Type B pancreatic cell (in vitro differentiated cells): ENCODE measurements at regions not wholly inside any gene's neighbourhood (a gene's known extent, or its start where the extent isn't known, plus 50 kb on each side); places are given as distances from the start of the nearest gene placed in this dataset.

Experiments used
- DNase-seq: peaks from one replicate; pipeline ENCODE4 v3.0.0; 2021; ENCODE audit warnings: mixed read lengths; ENCODE audit not compliant: unreplicated experiment; ENCODE audit errors: extremely low spot score
- H3K27ac Mint-ChIP-seq: 2 replicates; pipeline ENCODE4 v1.8.0; 2021; ENCODE audit warnings: mild to moderate bottlenecking, mixed read lengths
- H3K27me3 Mint-ChIP-seq: 2 replicates; pipeline ENCODE4 v1.8.0; 2021; ENCODE audit warnings: mixed read lengths
- H3K36me3 Mint-ChIP-seq: 2 replicates; pipeline ENCODE4 v1.8.0; 2021; ENCODE audit warnings: mixed read lengths
- H3K4me1 Mint-ChIP-seq: one replicate; pipeline ENCODE4 v1.8.0; 2021; ENCODE audit warnings: mixed read lengths; ENCODE audit not compliant: unreplicated experiment
- H3K4me3 Mint-ChIP-seq: 2 replicates; pipeline ENCODE4 v1.8.0; 2021; ENCODE audit warnings: mild to moderate bottlenecking, mixed read lengths
- H3K9me3 Mint-ChIP-seq: 2 replicates; pipeline ENCODE4 v1.8.0; 2021; ENCODE audit warnings: mixed read lengths
- TF ChIP-seq, protein P1 (sequence below): fragments of 200-600 bp; sonication (generic); conservative IDR thresholded peaks from 2 replicates; pipeline ENCODE4 v1.5.0; 2021; ENCODE audit warnings: antibody characterized with exemption, mild to moderate bottlenecking

DNA sequence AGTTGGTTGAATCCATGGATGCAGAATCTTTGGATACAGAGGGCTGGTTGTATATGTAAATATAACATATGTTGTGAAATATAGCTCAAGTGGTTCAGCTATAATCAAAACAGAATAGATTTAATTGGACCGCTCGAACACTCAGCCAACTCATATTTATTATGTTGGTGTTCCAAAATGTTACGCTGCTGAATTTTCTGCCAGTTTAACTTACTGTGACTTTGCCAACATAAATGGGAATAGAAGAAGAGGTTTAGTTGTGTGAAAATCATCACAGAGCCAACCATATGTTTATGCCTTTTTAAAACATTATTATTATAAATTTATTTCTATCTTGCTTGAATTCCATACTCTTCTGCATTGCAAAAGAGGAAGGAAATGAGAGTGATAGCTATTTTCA is 178.2 kb upstream of the FBXL7 start:
- Mint-ChIP-seq H3K4me1 (peaks cover 6% of the 10 kb centered on the region), H3K27me3 (no peaks in the 10 kb centered on the region), H3K36me3 (no peaks in the 10 kb centered on the region), H3K27ac (no peak overlapping the region), H3K9me3 (no peaks in the 10 kb centered on the region), H3K4me3 (no peak overlapping the region)
- TF ChIP-seq, protein P1, sequence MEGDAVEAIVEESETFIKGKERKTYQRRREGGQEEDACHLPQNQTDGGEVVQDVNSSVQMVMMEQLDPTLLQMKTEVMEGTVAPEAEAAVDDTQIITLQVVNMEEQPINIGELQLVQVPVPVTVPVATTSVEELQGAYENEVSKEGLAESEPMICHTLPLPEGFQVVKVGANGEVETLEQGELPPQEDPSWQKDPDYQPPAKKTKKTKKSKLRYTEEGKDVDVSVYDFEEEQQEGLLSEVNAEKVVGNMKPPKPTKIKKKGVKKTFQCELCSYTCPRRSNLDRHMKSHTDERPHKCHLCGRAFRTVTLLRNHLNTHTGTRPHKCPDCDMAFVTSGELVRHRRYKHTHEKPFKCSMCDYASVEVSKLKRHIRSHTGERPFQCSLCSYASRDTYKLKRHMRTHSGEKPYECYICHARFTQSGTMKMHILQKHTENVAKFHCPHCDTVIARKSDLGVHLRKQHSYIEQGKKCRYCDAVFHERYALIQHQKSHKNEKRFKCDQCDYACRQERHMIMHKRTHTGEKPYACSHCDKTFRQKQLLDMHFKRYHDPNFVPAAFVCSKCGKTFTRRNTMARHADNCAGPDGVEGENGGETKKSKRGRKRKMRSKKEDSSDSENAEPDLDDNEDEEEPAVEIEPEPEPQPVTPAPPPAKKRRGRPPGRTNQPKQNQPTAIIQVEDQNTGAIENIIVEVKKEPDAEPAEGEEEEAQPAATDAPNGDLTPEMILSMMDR, result no peak
- DNase-seq, result no peak

DNA sequence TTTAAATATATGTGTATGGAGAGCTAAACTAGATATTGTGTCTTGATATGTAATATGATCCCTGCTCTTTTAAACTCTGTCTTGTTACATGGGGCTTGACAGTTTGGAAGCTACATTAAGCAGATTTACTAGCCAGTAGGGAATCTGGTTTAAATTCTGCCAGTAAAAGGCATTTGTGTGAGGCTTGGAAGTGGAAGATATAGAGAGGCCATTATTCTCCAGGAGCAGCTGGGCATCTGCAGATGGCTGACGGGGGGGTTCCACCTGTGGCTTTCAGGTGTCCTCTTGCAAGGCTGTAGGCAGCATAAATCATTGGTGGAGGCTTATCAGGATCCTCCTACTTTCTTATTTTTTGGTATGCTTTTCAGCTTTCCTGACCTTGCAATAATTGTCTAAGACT is 179.1 kb upstream of the FBXL7 start:
- TF ChIP-seq, protein P1, result no peak
- no peak overlapping the region for H3K4me3 Mint-ChIP-seq
- no peaks in the 10 kb centered on the region for H3K27me3 Mint-ChIP-seq
- H3K9me3 Mint-ChIP-seq, result no peaks in the 10 kb centered on the region
- H3K4me1 Mint-ChIP-seq, result peaks cover 6% of the 10 kb centered on the region
- H3K27ac Mint-ChIP-seq, result no peak overlapping the region
- DNase-seq, result no peak
- H3K36me3 Mint-ChIP-seq, result no peaks in the 10 kb centered on the region

DNA sequence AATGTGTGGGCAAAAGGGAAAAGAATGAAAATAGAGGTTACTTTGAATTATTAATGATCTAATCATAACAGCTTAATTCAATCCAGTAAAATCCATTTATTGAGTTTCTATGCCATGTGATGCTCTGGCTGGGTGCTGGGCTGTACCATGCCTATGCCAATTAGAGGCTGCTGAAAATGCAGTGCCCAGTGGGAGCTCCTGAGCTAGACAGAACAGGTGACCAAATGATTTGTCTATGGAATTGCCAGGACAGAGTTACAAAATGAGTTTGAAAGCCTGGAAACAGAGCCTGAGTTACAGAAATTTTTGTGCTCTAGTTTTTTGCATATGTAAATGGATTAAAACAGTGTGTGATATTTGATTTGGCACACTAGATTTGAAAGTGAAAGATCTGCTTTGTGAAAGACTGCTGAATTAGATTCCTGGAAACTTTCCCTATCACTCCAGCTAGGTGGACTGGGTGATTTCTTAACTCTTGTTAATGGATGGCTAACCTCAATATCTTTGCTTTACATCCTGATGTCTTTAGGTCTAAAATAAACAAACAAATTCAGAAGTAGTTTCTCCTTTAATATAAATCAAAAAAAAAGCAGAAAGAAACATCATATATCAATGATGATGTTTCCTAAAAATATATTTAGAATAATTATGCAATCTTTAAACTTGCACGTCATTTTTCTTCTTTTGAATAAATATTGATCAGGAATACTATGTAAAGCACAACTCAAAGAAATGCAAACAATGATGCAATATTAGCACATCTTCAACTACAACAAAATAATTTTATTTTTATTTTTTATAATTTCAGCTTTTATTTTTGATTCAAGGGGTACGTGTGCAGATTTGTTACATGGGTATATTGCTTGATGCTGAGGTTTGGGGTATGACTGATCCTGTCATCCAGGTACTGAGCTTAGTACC is 194.8 kb upstream of the FBXL7 start:
- TF ChIP-seq, protein P1, result no peak

DNA sequence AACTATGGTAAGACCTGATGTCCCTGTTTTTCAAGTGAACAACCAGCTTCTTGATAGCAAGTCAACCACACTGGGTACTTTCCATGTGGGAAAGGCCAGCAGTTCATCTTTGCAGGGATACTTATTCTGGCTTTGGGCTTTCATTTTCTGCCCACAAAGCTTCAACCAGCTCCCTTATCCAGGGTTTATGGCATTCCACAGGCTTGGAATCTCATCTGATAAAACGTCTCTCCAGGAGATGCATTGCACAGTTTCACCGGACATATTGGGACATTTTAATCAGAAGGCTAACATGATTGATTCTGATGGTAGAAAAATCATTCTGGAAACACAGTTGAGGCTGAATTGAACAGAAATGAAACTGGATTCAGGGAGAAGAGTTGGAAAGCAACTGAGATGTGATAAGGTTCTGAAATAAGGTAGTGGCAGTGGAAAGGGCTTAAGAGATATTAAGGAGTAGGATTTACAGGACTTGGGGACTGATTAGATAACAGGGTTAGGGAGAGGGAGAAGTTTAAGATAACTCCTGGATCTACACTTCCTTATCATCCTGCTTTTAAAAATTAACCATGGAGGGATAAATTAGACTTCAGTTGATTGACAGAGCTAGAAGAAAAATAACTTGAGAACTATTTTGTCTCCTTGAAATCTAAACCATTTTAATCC is 195.8 kb upstream of the FBXL7 start:
- Mint-ChIP-seq H3K27me3 (no peaks in the 10 kb centered on the region), H3K9me3 (no peaks in the 10 kb centered on the region), H3K27ac (no peak overlapping the region), H3K36me3 (no peaks in the 10 kb centered on the region), H3K4me1 (peaks cover 4% of the 10 kb centered on the region), H3K4me3 (no peak overlapping the region)
- TF ChIP-seq, protein P1, result no peak
- DNase-seq, result no peak

More for the DNA sequence above, 194.8 kb upstream of the FBXL7 start:
- H3K4me3 Mint-ChIP-seq, result no peak overlapping the region
- no peaks in the 10 kb centered on the region for H3K4me1 Mint-ChIP-seq
- DNase-seq, result no peak
- H3K9me3 Mint-ChIP-seq, result no peaks in the 10 kb centered on the region
- no peaks in the 10 kb centered on the region for H3K27me3 Mint-ChIP-seq
- no peak overlapping the region for H3K27ac Mint-ChIP-seq
- no peaks in the 10 kb centered on the region for H3K36me3 Mint-ChIP-seq

DNA sequence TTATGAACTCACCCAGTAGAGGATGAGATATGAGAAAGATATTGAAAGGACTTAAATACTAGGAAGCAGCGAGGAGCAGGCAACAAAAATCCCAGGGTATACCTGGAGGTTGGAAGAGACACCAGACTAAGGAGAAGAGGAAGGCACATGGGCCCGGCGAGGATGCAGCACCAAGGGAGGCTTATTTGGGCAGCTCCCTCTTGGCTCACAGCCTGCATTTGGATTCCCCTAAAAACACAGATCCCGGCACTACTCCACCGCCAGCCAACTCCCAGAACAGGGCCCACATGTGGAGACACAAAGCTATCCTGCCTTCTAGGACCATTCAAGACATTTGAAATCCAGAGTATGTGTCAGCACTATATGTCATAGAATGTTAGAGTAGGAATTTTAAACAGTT is 199.8 kb upstream of the FBXL7 start:
- Mint-ChIP-seq H3K27me3 (no peaks in the 10 kb centered on the region), H3K4me3 (no peak overlapping the region), H3K27ac (no peak overlapping the region), H3K4me1 (peaks cover 4% of the 10 kb centered on the region), H3K36me3 (no peaks in the 10 kb centered on the region), H3K9me3 (no peaks in the 10 kb centered on the region)
- TF ChIP-seq, protein P1, result no peak
- no peak for DNase-seq
